ENCODE measurements at regions not wholly inside any gene's neighbourhood (a gene's known extent, or its start where the extent isn't known, plus 50 kb on each side); places are given as distances from the start of the nearest gene placed in this dataset.
"Not testable (repeated sequence)": the region's sequence is repeated elsewhere in the genome, so short reads cannot be mapped to it uniquely, and the experiment has no call there.

DNA sequence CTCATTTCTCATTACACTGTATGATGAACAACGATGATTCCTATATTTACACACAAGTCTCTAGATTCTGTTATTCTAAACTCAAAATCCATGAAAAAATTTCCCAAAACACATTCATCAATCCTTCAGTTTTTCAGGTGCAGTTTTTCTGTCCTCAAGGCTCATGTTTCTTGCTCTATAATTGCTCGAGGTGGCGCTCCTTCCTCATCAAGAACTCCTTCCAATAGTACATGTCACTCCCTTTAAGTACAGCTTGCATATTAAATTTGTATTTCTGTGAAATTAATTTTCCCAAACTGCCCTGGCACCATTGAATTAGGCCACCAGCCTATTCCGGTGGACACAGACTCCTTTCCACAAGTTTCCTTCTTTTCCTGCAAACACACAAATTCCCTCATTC is 188.7 kb upstream of the MINDY3 start:
- H3K36me3 ChIP-seq, result no peaks in the 10 kb centered on the region
- TF ChIP-seq, protein P1, sequence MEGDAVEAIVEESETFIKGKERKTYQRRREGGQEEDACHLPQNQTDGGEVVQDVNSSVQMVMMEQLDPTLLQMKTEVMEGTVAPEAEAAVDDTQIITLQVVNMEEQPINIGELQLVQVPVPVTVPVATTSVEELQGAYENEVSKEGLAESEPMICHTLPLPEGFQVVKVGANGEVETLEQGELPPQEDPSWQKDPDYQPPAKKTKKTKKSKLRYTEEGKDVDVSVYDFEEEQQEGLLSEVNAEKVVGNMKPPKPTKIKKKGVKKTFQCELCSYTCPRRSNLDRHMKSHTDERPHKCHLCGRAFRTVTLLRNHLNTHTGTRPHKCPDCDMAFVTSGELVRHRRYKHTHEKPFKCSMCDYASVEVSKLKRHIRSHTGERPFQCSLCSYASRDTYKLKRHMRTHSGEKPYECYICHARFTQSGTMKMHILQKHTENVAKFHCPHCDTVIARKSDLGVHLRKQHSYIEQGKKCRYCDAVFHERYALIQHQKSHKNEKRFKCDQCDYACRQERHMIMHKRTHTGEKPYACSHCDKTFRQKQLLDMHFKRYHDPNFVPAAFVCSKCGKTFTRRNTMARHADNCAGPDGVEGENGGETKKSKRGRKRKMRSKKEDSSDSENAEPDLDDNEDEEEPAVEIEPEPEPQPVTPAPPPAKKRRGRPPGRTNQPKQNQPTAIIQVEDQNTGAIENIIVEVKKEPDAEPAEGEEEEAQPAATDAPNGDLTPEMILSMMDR (IDR thresholded peaks at IDR 0.05), result no peak
- TF ChIP-seq POLR2AphosphoS5 (IDR thresholded peaks at IDR 0.05), result no peak
- TF ChIP-seq POLR2A (IDR thresholded peaks at IDR 0.05), result no peak
- no peaks in the 10 kb centered on the region for H3K27me3 ChIP-seq
- H3K27ac ChIP-seq, result no peak overlapping the region
- H3K4me1 ChIP-seq, result no peaks in the 10 kb centered on the region
- DNase-seq (ENCODE audit: low spot score in 2 of 2), result no peak
- intact Hi-C loops (cut with DNase I; ENCODE audit: low total_unique reads), result no loop called here
- no peaks in the 10 kb centered on the region for H3K9me3 ChIP-seq
- H3K4me3 ChIP-seq, result no peak overlapping the region

DNA sequence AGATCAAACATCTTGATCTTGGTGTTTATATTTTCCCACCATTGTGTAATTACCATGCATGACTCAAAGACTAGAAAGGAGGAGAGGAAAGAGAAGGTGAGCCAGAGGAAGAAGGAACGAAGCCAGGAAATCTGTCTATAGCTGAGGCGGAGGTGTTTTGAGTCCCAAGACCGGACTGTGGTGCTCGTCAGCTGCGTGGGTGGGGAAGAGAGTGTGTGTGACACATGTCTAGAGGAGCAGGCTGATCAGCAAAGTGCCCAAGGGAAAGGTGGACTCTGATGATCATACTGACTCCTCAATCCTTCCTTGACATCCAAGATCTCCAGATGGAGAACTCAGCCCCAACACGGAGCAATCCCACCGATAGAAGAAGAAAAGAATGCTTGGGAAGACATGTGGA is 189.5 kb upstream of the MINDY3 start:
- intact Hi-C loops (cut with DNase I; ENCODE audit: low total_unique reads), result no loop called here
- TF ChIP-seq POLR2A (IDR thresholded peaks at IDR 0.05) (no peak), POLR2AphosphoS5 (IDR thresholded peaks at IDR 0.05) (no peak)
- TF ChIP-seq, protein P1 (IDR thresholded peaks at IDR 0.05), result no peak
- Histone ChIP-seq H3K36me3 (no peaks in the 10 kb centered on the region), H3K4me1 (no peaks in the 10 kb centered on the region), H3K9me3 (no peaks in the 10 kb centered on the region), H3K27ac (no peak overlapping the region), H3K4me3 (no peak overlapping the region), H3K27me3 (no peaks in the 10 kb centered on the region)
- DNase-seq (ENCODE audit: low spot score in 2 of 2), result no peak

DNA sequence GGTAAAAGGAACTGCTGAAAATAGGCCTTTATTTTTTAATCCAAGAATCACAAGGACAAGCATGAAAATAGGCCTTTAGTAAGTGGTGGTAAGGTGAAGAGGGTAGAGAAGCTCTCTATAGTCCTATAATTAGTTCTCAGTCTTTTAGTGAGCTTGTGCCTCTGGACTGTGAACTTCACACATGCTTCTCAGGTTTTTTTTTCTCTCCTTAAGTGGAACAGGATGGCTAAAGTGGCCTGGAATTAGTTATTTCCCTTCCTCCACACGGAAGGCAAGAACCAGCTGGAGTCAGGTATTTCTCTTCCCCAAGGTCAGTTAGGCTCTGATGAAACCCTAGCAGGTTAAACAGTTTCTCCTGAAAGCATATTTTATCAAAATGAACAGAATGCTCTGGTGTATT is 203.0 kb upstream of the MINDY3 start:
- Histone ChIP-seq H3K27me3 (no peaks in the 10 kb centered on the region), H3K27ac (no peak overlapping the region), H3K9me3 (peaks cover 0 to 8% of the 10 kb centered on the region in 2 donors), H3K36me3 (no peaks in the 10 kb centered on the region), H3K4me1 (no peaks in the 10 kb centered on the region), H3K4me3 (no peak overlapping the region)
- TF ChIP-seq POLR2AphosphoS5 (IDR thresholded peaks at IDR 0.05) (no peak), POLR2A (IDR thresholded peaks at IDR 0.05) (no peak)
- TF ChIP-seq, protein P1 (IDR thresholded peaks at IDR 0.05), result no peak
- DNase-seq (ENCODE audit: low spot score in 2 of 2), result no peak
- intact Hi-C loops (cut with DNase I; ENCODE audit: low total_unique reads), result no loop called here

DNA sequence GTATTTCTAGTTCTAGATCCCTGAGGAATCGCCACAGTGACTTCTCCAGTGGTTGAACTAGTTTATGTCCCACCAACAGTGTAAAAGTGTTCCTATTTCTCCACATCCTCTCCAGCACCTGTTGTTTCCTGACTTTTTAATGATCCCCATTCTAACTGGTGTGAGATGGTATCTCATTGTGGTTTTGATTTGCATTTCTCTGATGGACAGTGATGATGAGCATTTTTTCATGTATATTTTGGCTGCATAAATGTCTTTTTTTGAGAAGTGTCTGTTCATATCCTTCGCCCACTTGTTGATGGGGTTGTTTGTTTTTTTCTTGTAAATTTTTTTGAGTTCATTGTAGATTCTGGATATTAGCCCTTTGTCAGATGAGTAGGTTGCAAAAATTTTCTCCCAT is 223.2 kb upstream of the MINDY3 start:
- H3K4me3 ChIP-seq; H3K36me3 ChIP-seq; H3K27ac ChIP-seq; H3K9me3 ChIP-seq; DNase-seq (ENCODE audit: low spot score in 2 of 2); H3K4me1 ChIP-seq; intact Hi-C loops (cut with DNase I; ENCODE audit: low total_unique reads); H3K27me3 ChIP-seq: not testable (repeated sequence)

DNA sequence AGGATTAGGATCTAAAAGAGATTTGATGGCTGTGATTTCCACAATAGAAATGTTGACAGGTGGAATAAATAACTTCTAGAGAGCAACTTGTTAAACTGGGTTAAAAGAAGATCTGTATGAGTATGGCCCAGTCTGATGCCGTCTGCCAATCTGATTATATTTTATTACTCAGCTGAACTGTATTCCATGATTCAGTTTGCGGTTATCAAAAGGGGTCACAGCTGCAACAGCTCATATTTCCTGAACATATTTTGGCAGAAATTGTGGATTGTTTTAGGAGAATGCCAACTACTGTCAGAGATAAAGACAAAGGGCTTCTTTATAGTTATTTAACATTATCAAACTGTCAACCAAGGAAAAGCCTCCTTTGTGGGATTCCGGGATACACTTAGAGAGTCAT is 244.8 kb upstream of the MINDY3 start:
- DNase-seq (ENCODE audit: low spot score in 2 of 2), result no peak
- Histone ChIP-seq H3K4me1 (no peaks in the 10 kb centered on the region), H3K4me3 (no peak overlapping the region), H3K36me3 (no peaks in the 10 kb centered on the region), H3K9me3 (no peaks in the 10 kb centered on the region), H3K27me3 (no peaks in the 10 kb centered on the region), H3K27ac (no peak overlapping the region)
- TF ChIP-seq, protein P1 (IDR thresholded peaks at IDR 0.05), result no peak
- TF ChIP-seq POLR2A (IDR thresholded peaks at IDR 0.05) (no peak), POLR2AphosphoS5 (IDR thresholded peaks at IDR 0.05) (no peak)
- intact Hi-C loops (cut with DNase I; ENCODE audit: low total_unique reads), result no loop called here

Data from breast epithelium (tissue), 4 donors.